Activated naive CD4-positive, alpha-beta T cell treated with Interleukin-2 at 50 U/mL for 16 hours (primary cell): ENCODE measurements at regions not wholly inside any gene's neighbourhood (a gene's known extent, or its start where the extent isn't known, plus 50 kb on each side); places are given as distances from the start of the nearest gene placed in this dataset.
"Not testable (repeated sequence)": the region's sequence is repeated elsewhere in the genome, so short reads cannot be mapped to it uniquely, and the experiment has no call there.

Experiments used
- DNase-seq: peaks from one replicate; pipeline ENCODE4 v3.0.0-alpha.2; 2020

DNA sequence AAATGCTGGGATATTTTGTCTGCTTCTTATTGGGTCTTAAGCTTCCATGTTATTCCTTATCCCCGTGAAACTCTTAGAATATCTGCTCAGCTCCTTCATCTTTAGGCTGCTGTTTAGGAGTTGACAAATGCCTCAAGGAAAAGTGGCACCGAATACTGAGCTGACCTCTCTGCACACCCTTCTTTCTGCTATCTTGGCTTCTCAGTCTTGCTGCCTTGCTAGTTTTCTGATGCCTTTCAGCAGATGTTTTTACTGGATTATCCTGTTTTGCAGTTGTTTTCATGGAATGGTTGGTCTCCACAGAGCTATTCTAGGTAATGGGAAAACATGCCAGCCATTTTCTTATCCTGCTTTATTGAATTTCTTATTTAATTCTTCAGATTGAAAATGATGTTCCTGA, 86.3 kb downstream of the GYPE start:
- no peak for DNase-seq

DNA sequence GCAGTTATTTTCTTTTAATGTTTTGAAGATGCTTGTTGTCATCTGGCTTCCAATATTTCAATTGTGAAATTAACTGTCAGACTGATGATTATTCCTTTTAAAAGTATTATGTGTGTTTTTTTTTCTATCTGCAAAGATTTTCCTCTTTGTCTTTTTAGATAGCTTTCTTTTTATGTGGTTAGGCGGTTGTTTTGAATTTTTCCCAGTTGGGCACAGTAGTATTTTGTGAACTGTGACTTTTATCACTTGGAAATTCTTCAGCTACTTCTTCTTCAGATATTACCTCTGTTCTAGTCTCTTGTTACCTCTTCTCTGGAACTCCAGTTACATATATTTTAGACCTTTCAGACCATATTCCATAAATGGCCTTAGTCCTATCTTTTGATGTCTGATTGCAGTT, 87.5 kb downstream of the GYPE start:
- DNase-seq: not testable (repeated sequence)

- DNase-seq: not testable (repeated sequence)
Measured at GRCh38 chr4:143815375-143815774, 90.0 kb downstream of the GYPE start.

DNA sequence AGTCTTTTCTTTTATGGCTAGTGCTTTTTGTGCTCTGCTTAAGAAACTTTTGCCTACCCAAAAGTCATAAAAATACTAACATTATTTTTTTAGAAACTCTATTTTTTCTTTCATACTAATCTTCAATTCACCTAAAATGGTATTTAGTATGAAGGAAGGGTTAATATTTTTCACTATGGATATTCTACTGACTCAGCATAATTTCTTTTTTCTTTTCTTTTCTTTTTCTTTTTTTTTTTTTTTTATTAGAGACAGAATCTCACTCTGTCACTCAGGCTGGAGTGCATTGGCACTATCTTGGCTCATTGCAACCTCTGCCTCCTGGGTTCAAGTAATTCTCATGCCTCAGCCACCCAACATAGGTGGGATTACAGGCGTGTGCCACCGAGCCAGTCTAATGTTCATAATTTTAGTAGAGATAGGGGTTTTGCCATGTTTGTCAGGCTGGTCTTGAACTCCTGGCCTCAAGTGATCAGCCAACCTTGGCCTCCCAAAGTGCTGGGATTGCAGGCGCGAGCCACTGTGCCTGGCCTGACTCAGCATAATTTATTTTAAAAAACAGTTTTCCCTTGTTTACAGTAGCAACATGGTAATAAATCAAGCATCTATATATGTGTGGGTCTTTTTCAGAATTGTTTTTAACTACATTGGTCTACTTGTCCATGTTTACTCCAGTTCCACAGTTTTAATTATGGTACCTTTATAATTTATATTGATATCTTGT, 91.8 kb downstream of the GYPE start:
- not testable (repeated sequence) for DNase-seq

- not testable (repeated sequence) for DNase-seq
Measured at GRCh38 chr4:143791693-143792092, 91.2 kb upstream of the FREM3 start.

- DNase-seq: not testable (repeated sequence)
Measured at GRCh38 chr4:143790425-143790824, 90.0 kb upstream of the FREM3 start.

DNA sequence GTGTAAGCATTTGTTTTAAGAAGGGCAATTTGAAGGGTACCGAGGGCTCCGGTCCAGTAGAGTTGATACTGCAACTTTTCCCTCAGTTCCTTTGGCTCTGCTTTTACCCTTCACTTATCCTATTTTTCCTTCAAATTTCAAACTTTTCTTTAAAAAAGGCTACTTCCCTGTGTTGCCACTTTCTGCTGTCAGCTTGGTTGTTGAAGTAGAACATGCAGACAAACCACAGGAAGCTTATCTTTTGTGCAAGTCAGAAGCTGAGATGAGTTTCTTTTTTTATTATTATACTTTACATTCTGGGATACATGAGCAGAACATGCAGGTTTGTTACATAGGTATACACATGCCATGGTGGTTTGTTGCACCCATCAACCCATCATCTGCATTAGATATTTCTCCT, 89.1 kb upstream of the FREM3 start:
- DNase-seq: not testable (repeated sequence)

GRCh38 chr4:143784567-143784966, 84.1 kb upstream of the FREM3 start:
- DNase-seq: no peak

DNA sequence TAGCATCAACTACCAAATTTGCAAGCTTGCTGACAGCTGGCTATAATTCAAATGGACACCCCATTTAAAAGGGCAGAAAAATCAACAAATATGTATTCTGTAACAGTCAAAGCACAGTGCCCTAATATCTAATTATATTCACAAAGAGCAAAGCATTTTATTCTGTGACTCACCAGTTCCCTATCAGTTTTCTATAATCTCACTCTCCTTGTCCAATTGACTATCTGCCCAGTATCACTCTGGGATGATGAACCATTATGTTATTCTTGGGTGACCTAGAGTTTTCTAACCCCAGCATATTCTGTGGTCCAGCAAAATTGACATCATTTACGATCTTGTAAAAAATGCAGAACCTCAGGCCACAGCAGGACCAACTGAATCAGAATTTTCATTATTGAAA, 82.0 kb upstream of the FREM3 start:
- DNase-seq: no peak

GRCh38 chr4:143773998-143774895, 73.8 kb upstream of the FREM3 start:
- DNase-seq: peak; percentile 29

- DNase-seq: no peak
Measured at GRCh38 chr4:143771269-143771668, 70.8 kb upstream of the FREM3 start.

GRCh38 chr4:143768007-143768591, 67.6 kb upstream of the FREM3 start:
- DNase-seq: no peak

GRCh38 chr4:143763587-143763986, 63.1 kb upstream of the FREM3 start:
- no peak for DNase-seq

GRCh38 chr4:143762511-143762910, 62.0 kb upstream of the FREM3 start:
- no peak for DNase-seq
